SKM-1 (cell line): ENCODE measurements at regions not wholly inside any gene's neighbourhood (a gene's known extent, or its start where the extent isn't known, plus 50 kb on each side); places are given as distances from the start of the nearest gene placed in this dataset.

Experiments
- DNase-seq: peaks from one replicate; lab custom pipeline; 2025; ENCODE audit not compliant: unreplicated experiment; lab: John Stamatoyannopoulos, UW

- DNase-seq: no peak
Measured at GRCh38 chr3:72290859-72291638, 506.1 kb upstream of the PROK2 start.

GRCh38 chr3:72289692-72290071 is 504.7 kb upstream of the PROK2 start:
- no peak for DNase-seq

- no peak for DNase-seq
Measured at GRCh38 chr3:72288955-72289691, 504.2 kb upstream of the PROK2 start.

GRCh38 chr3:72287956-72288355 is 503.0 kb upstream of the PROK2 start:
- no peak for DNase-seq

GRCh38 chr3:72285502-72285901 is 500.6 kb upstream of the PROK2 start:
- DNase-seq: no peak

- no peak for DNase-seq
Measured at GRCh38 chr3:72284471-72284870, 499.5 kb upstream of the PROK2 start.

- DNase-seq: no peak
Measured at GRCh38 chr3:72282918-72283317, 498.0 kb upstream of the PROK2 start.

- DNase-seq: no peak
Measured at GRCh38 chr3:72281551-72281950, 496.6 kb upstream of the PROK2 start.

- no peak for DNase-seq
Measured at GRCh38 chr3:72280876-72281275, 495.9 kb upstream of the PROK2 start.

- DNase-seq: no peak
Measured at GRCh38 chr3:72279631-72280041, 494.7 kb upstream of the PROK2 start.

- DNase-seq: no peak
Measured at GRCh38 chr3:72279068-72279604, 494.2 kb upstream of the PROK2 start.

- DNase-seq: no peak
Measured at GRCh38 chr3:72278349-72279067, 493.6 kb upstream of the PROK2 start.

GRCh38 chr3:72277710-72278109 is 492.8 kb upstream of the PROK2 start:
- DNase-seq: no peak

GRCh38 chr3:72276806-72277205 is 491.9 kb upstream of the PROK2 start:
- DNase-seq: no peak

- no peak for DNase-seq
Measured at GRCh38 chr3:72275331-72275751, 490.4 kb upstream of the PROK2 start.

- peak; percentile 43 for DNase-seq
Measured at GRCh38 chr3:72274493-72275330, 489.8 kb upstream of the PROK2 start.

- DNase-seq: no peak
Measured at GRCh38 chr3:72273615-72274014, 488.7 kb upstream of the PROK2 start.

GRCh38 chr3:72272356-72272755 is 487.4 kb upstream of the PROK2 start:
- no peak for DNase-seq

GRCh38 chr3:72271923-72272322 is 487.0 kb upstream of the PROK2 start:
- DNase-seq: no peak

- DNase-seq: no peak
Measured at GRCh38 chr3:72271216-72271615, 486.3 kb upstream of the PROK2 start.

- no peak for DNase-seq
Measured at GRCh38 chr3:72270730-72271129, 485.8 kb upstream of the PROK2 start.
